ENCODE measurements at regions not wholly inside any gene's neighbourhood (a gene's known extent, or its start where the extent isn't known, plus 50 kb on each side); places are given as distances from the start of the nearest gene placed in this dataset.
"Not testable (repeated sequence)": the region's sequence is repeated elsewhere in the genome, so short reads cannot be mapped to it uniquely, and the experiment has no call there.

DNA sequence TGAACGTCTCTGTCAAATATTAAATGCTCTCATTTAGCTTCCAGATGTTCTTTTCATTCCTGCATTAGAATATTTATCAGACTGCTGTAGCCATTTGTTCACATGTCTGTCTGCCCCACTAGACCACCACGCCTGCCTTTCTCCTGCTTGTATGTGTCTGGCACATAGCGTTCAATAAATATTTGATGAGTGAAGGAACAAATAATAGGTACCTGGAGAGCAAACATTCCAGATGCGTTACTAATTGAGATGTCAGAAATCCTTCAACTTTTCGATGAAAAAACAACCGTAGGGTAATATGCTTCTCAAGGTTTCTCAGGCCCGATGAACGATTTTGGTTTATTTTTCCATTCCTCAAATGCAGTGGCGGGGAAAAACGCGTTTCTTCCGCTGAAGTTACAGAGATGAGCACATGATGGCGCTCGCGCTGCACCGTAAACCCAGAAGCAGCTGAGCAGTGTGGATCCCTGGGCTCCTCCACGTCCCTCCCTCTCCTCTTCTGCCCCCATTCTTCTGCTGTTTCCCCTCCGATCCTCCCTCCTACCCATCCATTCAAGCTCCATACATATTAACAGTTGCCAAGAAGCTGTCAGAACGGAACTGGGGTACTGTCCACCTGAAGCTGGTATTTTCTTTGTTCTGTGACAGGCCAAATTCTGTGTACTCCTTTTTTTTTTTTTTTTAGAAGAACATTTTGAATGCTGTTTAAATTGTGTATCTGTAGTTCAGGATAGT is 245.4 kb downstream of the MPDZ start:
- peak; percentile 79 for DNase-seq (ENCODE audit: low read depth)
- TF ChIP-seq, protein P1, sequence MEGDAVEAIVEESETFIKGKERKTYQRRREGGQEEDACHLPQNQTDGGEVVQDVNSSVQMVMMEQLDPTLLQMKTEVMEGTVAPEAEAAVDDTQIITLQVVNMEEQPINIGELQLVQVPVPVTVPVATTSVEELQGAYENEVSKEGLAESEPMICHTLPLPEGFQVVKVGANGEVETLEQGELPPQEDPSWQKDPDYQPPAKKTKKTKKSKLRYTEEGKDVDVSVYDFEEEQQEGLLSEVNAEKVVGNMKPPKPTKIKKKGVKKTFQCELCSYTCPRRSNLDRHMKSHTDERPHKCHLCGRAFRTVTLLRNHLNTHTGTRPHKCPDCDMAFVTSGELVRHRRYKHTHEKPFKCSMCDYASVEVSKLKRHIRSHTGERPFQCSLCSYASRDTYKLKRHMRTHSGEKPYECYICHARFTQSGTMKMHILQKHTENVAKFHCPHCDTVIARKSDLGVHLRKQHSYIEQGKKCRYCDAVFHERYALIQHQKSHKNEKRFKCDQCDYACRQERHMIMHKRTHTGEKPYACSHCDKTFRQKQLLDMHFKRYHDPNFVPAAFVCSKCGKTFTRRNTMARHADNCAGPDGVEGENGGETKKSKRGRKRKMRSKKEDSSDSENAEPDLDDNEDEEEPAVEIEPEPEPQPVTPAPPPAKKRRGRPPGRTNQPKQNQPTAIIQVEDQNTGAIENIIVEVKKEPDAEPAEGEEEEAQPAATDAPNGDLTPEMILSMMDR (IDR thresholded peaks at IDR 0.05; ENCODE audit: insufficient read depth, low read length): peak; percentile 81
- peak overlapping the region; percentile 62 for H3K4me3 ChIP-seq (ENCODE audit: low read depth, low read length)

DNA sequence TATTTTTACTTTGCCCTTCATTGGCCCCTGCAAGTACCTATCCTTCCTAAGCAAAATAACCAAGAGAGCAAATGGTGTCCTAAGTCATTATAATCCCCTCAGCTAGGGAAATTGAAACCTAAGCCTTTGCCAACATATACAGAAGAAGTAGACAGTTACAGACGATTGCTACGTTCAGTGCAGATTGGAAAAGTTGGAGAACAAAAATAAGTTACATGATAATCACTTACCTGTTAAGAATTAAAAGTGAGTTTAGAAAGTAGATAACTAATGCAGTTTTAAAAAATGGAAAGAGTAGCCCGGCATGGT is 244.8 kb downstream of the MPDZ start:
- TF ChIP-seq, protein P1 (IDR thresholded peaks at IDR 0.05; ENCODE audit: insufficient read depth, low read length): no peak
- DNase-seq (ENCODE audit: low read depth): no peak
- no peak overlapping the region for H3K4me3 ChIP-seq (ENCODE audit: low read depth, low read length)

DNA sequence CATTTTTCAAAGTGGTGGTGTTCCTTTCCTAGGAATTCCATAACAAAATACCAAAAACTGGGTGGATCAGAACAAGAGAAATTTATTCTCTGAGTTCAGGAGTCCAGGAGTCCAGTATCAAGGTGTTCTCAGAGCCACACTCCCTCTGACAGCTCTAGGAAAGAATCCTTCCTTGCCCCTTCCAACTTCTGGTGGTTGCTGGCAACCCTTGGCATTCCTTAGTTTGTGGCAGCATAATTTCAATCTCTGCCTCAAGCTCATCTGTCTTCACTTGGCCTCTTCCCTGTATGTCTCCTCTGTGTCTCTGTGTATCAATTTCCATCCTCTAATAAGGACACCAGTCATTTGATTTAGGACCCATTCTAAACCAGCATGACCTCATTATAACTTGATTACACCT is 243.7 kb downstream of the MPDZ start:
- TF ChIP-seq, protein P1 (IDR thresholded peaks at IDR 0.05; ENCODE audit: insufficient read depth, low read length): no peak
- DNase-seq (ENCODE audit: low read depth): no peak
- H3K4me3 ChIP-seq (ENCODE audit: low read depth, low read length): no peak overlapping the region

DNA sequence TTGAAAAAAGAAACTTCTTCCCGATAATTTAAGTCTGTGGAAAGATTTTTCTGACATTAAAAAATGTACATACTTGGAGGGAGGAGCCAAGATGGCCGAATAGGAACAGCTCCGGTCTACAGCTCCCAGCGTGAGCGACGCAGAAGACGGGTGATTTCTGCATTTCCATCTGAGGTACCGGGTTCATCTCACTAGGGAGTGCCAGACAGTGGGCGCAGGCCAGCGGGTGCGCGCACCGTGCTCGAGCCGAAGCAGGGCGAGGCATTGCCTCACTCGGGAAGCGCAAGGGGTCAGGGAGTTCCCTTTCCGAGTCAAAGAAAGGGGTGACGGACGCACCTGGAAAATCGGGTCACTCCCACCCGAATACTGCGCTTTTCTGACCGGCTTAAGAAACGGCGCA is 241.7 kb downstream of the MPDZ start:
- DNase-seq (ENCODE audit: low read depth); H3K4me3 ChIP-seq (ENCODE audit: low read depth, low read length): not testable (repeated sequence)

- TF ChIP-seq, protein P1 (IDR thresholded peaks at IDR 0.05; ENCODE audit: insufficient read depth, low read length): no peak
- no peak for DNase-seq (ENCODE audit: low read depth)
- H3K4me3 ChIP-seq (ENCODE audit: low read depth, low read length): no peak overlapping the region
Observed at GRCh38 chr9:13047827-13048587, 231.5 kb downstream of the MPDZ start.

- TF ChIP-seq, protein P1 (IDR thresholded peaks at IDR 0.05; ENCODE audit: insufficient read depth, low read length): no peak
- DNase-seq (ENCODE audit: low read depth): no peak
- no peak overlapping the region for H3K4me3 ChIP-seq (ENCODE audit: low read depth, low read length)
Observed at GRCh38 chr9:13049223-13049622, 230.3 kb downstream of the MPDZ start.

DNA sequence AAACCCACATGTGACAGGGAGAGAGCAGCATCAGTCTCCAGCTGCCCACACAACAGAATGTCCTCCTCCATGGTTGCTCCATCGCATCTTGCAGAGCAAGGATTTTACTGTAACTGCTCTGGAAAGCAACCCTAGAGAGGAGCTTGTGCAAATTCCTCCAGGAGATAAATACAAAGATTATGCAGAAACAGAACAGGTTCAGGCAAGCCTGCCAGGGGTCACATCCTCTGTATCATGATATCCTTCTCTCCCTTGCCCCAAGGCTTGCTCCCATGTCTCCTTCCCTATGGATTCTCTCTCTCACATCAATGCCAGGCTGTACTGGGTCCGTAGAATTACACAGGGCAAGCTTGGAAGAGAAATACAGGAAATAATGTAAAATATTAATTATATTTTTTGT is 226.0 kb downstream of the MPDZ start:
- no peak for DNase-seq (ENCODE audit: low read depth)
- TF ChIP-seq, protein P1 (IDR thresholded peaks at IDR 0.05; ENCODE audit: insufficient read depth, low read length): no peak
- no peak overlapping the region for H3K4me3 ChIP-seq (ENCODE audit: low read depth, low read length)
